HCT116 (cell line): ENCODE measurements at regions not wholly inside any gene's neighbourhood (a gene's known extent, or its start where the extent isn't known, plus 50 kb on each side); places are given as distances from the start of the nearest gene placed in this dataset.

Experiments used
- ATAC-seq: fragments of 200-7000 bp; cut with Tn5 transposase; 2 replicates; pipeline ENCODE4 v1.9.1; 2020; ENCODE audit warnings: mild to moderate bottlenecking, moderate library complexity
- BruUV-seq: library from RNA; stranded (reverse); fragments of 400-500 nt; replicated peaks from 2 replicates; lab custom pipeline; 2021; lab: Mats Ljungman, UMichigan
- CTCF ChIA-PET: fragments of 300-600 bp; sonication (Branson Sonifier 250); formaldehyde crosslinking; loops from one replicate; lab custom pipeline; 2021; ENCODE audit warnings: antibody characterized with exemption; lab: Charles Lee
- POLR2A ChIA-PET: fragments of 300-600, 350-600 bp; sonication (Branson Sonifier 250); formaldehyde crosslinking; loops from one replicate; lab custom pipeline; 2021; ENCODE audit warnings: antibody characterized with exemption; lab: Charles Lee
- RAD21 ChIA-PET, 2 experiments: fragments of 300-600 bp; sonication (Branson Sonifier 250); formaldehyde crosslinking; loops; one replicate each; lab custom pipeline; 2023; ENCODE audit warnings: low total read pairs in 2 of 2; ENCODE audit not compliant: uncharacterized antibody in 2 of 2, unreplicated experiment in 2 of 2, low non-redundant PET in 1 of 2; lab: Charles Lee
- DNase-seq: peaks from one replicate; pipeline ENCODE4 v3.0.0-alpha.2; 2010; ENCODE audit warnings: low read depth, low spot score
- H2AFZ ChIP-seq: fragments of 200-600 bp; shearing (Covaris generic), sonication (generic); 2 replicates; pipeline ENCODE4 v1.6.1; 2017; ENCODE audit warnings: low read depth, mixed run types, mixed read lengths, antibody characterized with exemption, low read length; ENCODE audit not compliant: poor library complexity, severe bottlenecking
- H3K27ac ChIP-seq: 2 replicates; pipeline ENCODE4 v1.5.1; 2012; ENCODE audit warnings: low read depth, low read length
- H3K27me3 ChIP-seq: fragments of 200-600 bp; sonication (generic); 2 replicates; pipeline ENCODE4 v1.6.1; 2016; ENCODE audit warnings: mixed run types, low read length, mixed read lengths; ENCODE audit not compliant: insufficient read depth
- H3K36me3 ChIP-seq, 2 experiments: fragments of 200-500 bp in 1 of 2; fragments of 200-600 bp in 1 of 2; sonication (Bioruptor generic) in 1 of 2; sonication (generic) in 1 of 2; 2 replicates each; pipeline versions ENCODE4 v1.5.1 to v1.6.1; 2014 to 2016; ENCODE audit warnings: low read length in 2 of 2, inconsistent platforms in 1 of 2, mixed read lengths in 1 of 2, mixed run types in 1 of 2; ENCODE audit not compliant: insufficient read depth in 2 of 2, control insufficient read depth in 1 of 2
- H3K4me1 ChIP-seq, 2 experiments: fragments of 200-600 bp in 1 of 2; sonication (generic) in 1 of 2; 2 replicates each; pipeline versions ENCODE4 v1.5.1 to v1.6.1; 2012 to 2017; ENCODE audit warnings: low read length in 2 of 2, inconsistent platforms in 1 of 2, mild to moderate bottlenecking in 1 of 2, mixed read lengths in 1 of 2, mixed run types in 1 of 2, moderate library complexity in 1 of 2; ENCODE audit not compliant: insufficient read depth in 2 of 2, control insufficient read depth in 1 of 2
- H3K4me2 ChIP-seq: fragments of 200-600 bp; sonication (generic); 2 replicates; pipeline ENCODE4 v1.6.1; 2017; ENCODE audit warnings: mixed run types, low read length, mixed read lengths
- H3K4me3 ChIP-seq, 2 experiments: fragments of 200-600 bp in 1 of 2; sonication (generic) in 1 of 2; replicated peaks in 1 of 2; 2 replicates each; pipeline ENCODE4 v1.5.1; 2011 to 2016; ENCODE audit warnings: low read length in 2 of 2, control low read depth in 1 of 2, low read depth in 1 of 2, mild to moderate bottlenecking in 1 of 2, mixed read lengths in 1 of 2, mixed run types in 1 of 2
- H3K79me2 ChIP-seq: fragments of 200-600 bp; sonication (generic); 2 replicates; pipeline ENCODE4 v1.6.1; 2017; ENCODE audit warnings: mild to moderate bottlenecking, mixed run types, low read length, moderate library complexity, mixed read lengths; ENCODE audit not compliant: insufficient read depth
- H3K9ac ChIP-seq: fragments of 200-600 bp; sonication (generic); 2 replicates; pipeline ENCODE4 v1.6.1; 2016; ENCODE audit warnings: low read length, mixed read lengths
- H3K9me2 ChIP-seq: fragments of 200-600 bp; sonication (generic), shearing (Covaris generic); 2 replicates; pipeline ENCODE4 v1.6.1; 2017; ENCODE audit warnings: mixed run types, mild to moderate bottlenecking, moderate library complexity; ENCODE audit not compliant: insufficient read depth
- H3K9me3 ChIP-seq, 2 experiments: fragments of 200-500 bp in 1 of 2; fragments of 200-600 bp in 1 of 2; sonication (Bioruptor generic) in 1 of 2; sonication (generic) in 1 of 2; 2 replicates each; pipeline ENCODE4 v1.6.1; 2014 to 2017; ENCODE audit warnings: low read length in 2 of 2, mixed read lengths in 2 of 2, inconsistent platforms in 1 of 2, low read depth in 1 of 2, mild to moderate bottlenecking in 1 of 2, mixed run types in 1 of 2, moderate library complexity in 1 of 2; ENCODE audit not compliant: control insufficient read depth in 1 of 2, insufficient read depth in 1 of 2
- H4K20me1 ChIP-seq: fragments of 200-600 bp; sonication (generic), shearing (Covaris generic); 2 replicates; pipeline ENCODE4 v1.6.1; 2017; ENCODE audit warnings: mixed run types, mild to moderate bottlenecking, moderate library complexity; ENCODE audit not compliant: insufficient read depth
- CBX3 ChIP-seq: IDR thresholded peaks from 2 replicates; pipeline ENCODE4 v1.6.1; 2012; ENCODE audit warnings: low read depth
- CEBPB ChIP-seq: IDR thresholded peaks from 2 replicates; pipeline ENCODE4 v1.6.1; 2012; ENCODE audit warnings: low read depth
- EGR1 ChIP-seq: IDR thresholded peaks from 2 replicates; pipeline ENCODE4 v1.6.1; 2012; ENCODE audit warnings: low read depth
- ELF1 ChIP-seq: IDR thresholded peaks from 2 replicates; pipeline ENCODE4 v1.6.1; 2012; ENCODE audit warnings: low read depth, borderline replicate concordance
- EZH2phosphoT487 ChIP-seq: fragments of 200-600 bp; IDR thresholded peaks from 2 replicates; pipeline ENCODE4 v1.6.1; 2018; ENCODE audit warnings: antibody characterized with exemption, borderline replicate concordance
- FOSL1 ChIP-seq: IDR thresholded peaks from 2 replicates; pipeline ENCODE4 v1.6.1; 2012; ENCODE audit warnings: low read depth
- POLR2A ChIP-seq: IDR thresholded peaks from 2 replicates; pipeline ENCODE4 v1.7.0; 2011; ENCODE audit warnings: borderline replicate concordance; ENCODE audit not compliant: insufficient read depth, insufficient read length; ENCODE audit errors: extremely low read depth
- SIN3A ChIP-seq: IDR thresholded peaks from 2 replicates; pipeline ENCODE4 v1.6.1; 2012; ENCODE audit warnings: low read depth
- SP1 ChIP-seq: IDR thresholded peaks from 2 replicates; pipeline ENCODE4 v1.6.1; 2012; ENCODE audit warnings: low read depth
- SRF ChIP-seq: IDR thresholded peaks from 2 replicates; pipeline ENCODE4 v1.6.1; 2012; ENCODE audit warnings: low read depth
- TCF7L2 ChIP-seq: IDR thresholded peaks from 2 replicates; pipeline ENCODE4 v1.7.0; 2011; ENCODE audit warnings: borderline replicate concordance, inconsistent platforms; ENCODE audit not compliant: insufficient read depth, insufficient read length; ENCODE audit errors: extremely low read depth
- ZFX ChIP-seq: fragments of 450-650 bp; IDR thresholded peaks from 2 replicates; pipeline ENCODE4 v1.6.1; 2017
- intact Hi-C: fragments of 100-400 bp; cut with micrococcal nuclease; formaldehyde crosslinking; loops from 2 replicates; pipeline ENCODE4 v1.10.0; 2022
- TF ChIP-seq, protein P1 (sequence below): IDR thresholded peaks from 2 replicates; pipeline ENCODE4 v1.6.1; 2012; ENCODE audit warnings: low read depth
- TF ChIP-seq, protein P2 (sequence below): IDR thresholded peaks from 2 replicates; pipeline ENCODE4 v1.6.1; 2012
- TF ChIP-seq, protein P3 (sequence below): IDR thresholded peaks from 2 replicates; pipeline ENCODE4 v1.6.1; 2011; ENCODE audit warnings: mild to moderate bottlenecking, low read length, moderate library complexity; ENCODE audit not compliant: insufficient replicate concordance; ENCODE audit errors: extremely low read depth

DNA sequence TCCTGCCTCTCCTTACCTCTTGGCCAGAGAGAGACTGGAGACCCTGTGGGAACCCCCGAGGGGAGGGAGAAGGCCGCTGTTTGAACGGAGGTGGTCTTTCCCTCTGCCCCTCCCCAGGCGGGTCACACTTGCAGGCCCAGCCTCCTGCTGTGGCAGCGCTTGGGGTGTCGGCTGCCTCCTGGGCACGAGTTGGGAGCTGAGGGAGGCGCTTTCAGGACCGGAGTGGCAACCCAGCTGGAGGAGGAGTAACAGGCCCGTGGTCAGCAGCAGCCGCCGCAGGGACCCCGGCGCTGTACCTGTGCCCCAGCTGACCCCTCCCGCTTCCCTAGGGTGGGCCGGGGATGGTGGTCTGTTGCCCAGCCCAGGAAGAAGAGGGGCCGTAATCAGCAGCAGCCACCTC is 278.3 kb downstream of the SEC14L1 start:
- DNase-seq (no peak), ATAC-seq (no peak)
- no TSS peak for BruUV-seq
- ChIA-PET RAD21 (no interaction called here), CTCF (no interaction called here)
- Histone ChIP-seq H3K27ac (no peak overlapping the region; the same call in 1 of the 2 replicates), H3K36me3 (peaks cover 2 to 3% of the 10 kb centered on the region in 2 experiments; a peak in 1 of 4 replicates), H3K9me2 (no peaks in the 10 kb centered on the region)
- intact Hi-C loops: no loop called here
- TF ChIP-seq ZFX (no peak), SIN3A (no peak), EGR1 (no peak), CEBPB (no peak), SRF (no peak), ELF1 (no peak), EZH2phosphoT487 (no peak), TCF7L2 (no peak), FOSL1 (no peak), SP1 (no peak), CBX3 (no peak), POLR2A (no peak)
- TF ChIP-seq, protein P1, sequence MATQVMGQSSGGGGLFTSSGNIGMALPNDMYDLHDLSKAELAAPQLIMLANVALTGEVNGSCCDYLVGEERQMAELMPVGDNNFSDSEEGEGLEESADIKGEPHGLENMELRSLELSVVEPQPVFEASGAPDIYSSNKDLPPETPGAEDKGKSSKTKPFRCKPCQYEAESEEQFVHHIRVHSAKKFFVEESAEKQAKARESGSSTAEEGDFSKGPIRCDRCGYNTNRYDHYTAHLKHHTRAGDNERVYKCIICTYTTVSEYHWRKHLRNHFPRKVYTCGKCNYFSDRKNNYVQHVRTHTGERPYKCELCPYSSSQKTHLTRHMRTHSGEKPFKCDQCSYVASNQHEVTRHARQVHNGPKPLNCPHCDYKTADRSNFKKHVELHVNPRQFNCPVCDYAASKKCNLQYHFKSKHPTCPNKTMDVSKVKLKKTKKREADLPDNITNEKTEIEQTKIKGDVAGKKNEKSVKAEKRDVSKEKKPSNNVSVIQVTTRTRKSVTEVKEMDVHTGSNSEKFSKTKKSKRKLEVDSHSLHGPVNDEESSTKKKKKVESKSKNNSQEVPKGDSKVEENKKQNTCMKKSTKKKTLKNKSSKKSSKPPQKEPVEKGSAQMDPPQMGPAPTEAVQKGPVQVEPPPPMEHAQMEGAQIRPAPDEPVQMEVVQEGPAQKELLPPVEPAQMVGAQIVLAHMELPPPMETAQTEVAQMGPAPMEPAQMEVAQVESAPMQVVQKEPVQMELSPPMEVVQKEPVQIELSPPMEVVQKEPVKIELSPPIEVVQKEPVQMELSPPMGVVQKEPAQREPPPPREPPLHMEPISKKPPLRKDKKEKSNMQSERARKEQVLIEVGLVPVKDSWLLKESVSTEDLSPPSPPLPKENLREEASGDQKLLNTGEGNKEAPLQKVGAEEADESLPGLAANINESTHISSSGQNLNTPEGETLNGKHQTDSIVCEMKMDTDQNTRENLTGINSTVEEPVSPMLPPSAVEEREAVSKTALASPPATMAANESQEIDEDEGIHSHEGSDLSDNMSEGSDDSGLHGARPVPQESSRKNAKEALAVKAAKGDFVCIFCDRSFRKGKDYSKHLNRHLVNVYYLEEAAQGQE: no peak
- TF ChIP-seq, protein P2, sequence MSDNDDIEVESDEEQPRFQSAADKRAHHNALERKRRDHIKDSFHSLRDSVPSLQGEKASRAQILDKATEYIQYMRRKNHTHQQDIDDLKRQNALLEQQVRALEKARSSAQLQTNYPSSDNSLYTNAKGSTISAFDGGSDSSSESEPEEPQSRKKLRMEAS: no peak
- TF ChIP-seq, protein P3, sequence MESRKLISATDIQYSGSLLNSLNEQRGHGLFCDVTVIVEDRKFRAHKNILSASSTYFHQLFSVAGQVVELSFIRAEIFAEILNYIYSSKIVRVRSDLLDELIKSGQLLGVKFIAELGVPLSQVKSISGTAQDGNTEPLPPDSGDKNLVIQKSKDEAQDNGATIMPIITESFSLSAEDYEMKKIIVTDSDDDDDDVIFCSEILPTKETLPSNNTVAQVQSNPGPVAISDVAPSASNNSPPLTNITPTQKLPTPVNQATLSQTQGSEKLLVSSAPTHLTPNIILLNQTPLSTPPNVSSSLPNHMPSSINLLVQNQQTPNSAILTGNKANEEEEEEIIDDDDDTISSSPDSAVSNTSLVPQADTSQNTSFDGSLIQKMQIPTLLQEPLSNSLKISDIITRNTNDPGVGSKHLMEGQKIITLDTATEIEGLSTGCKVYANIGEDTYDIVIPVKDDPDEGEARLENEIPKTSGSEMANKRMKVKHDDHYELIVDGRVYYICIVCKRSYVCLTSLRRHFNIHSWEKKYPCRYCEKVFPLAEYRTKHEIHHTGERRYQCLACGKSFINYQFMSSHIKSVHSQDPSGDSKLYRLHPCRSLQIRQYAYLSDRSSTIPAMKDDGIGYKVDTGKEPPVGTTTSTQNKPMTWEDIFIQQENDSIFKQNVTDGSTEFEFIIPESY: no peak
- TF ChIP-seq, all 23 proteins: peak for 0
- POLR2A ChIA-PET: no interaction called here
- Histone ChIP-seq H3K27me3 (no peaks in the 10 kb centered on the region), H3K4me2 (no peak overlapping the region), H3K9me3 (no peaks in the 10 kb centered on the region), H3K4me3 (no peak overlapping the region), H4K20me1 (no peaks in the 10 kb centered on the region; the same call in 1 of the 2 replicates), H3K9ac (no peak overlapping the region), H3K4me1 (peaks cover 0 to 10% of the 10 kb centered on the region in 2 experiments; a peak in 2 of 4 replicates), H3K79me2 (peaks cover 57% of the 10 kb centered on the region; the same call in 1 of the 2 replicates), H2AFZ (no peak overlapping the region)
